IMR-90 (cell line): ENCODE measurements at regions not wholly inside any gene's neighbourhood (a gene's known extent, or its start where the extent isn't known, plus 50 kb on each side); places are given as distances from the start of the nearest gene placed in this dataset.

Experiments
- ATAC-seq: fragments of 200-7000 bp; cut with Tn5 transposase; 2 replicates; pipeline ENCODE4 v1.9.1; 2020; ENCODE audit warnings: low read depth, mild to moderate bottlenecking, moderate library complexity
- BruUV-seq: library from RNA; stranded (reverse); fragments of 400-500 nt; replicated peaks from 2 replicates; lab custom pipeline; 2021; lab: Mats Ljungman, UMichigan
- CTCF ChIA-PET: fragments of 300-600 bp; formaldehyde crosslinking; extraction: SDS; loops from one replicate; lab custom pipeline; 2021; ENCODE audit warnings: antibody characterized with exemption; lab: Yijun Ruan, JAX
- POLR2A ChIA-PET: fragments of 300-600 bp; sonication (Branson Sonifier 250); formaldehyde crosslinking; loops from one replicate; lab custom pipeline; 2022; ENCODE audit warnings: antibody characterized with exemption; ENCODE audit not compliant: unreplicated experiment; lab: Charles Lee
- DNase-seq: peaks from one replicate; pipeline ENCODE4 v3.0.0; 2013
- H2AFZ ChIP-seq: replicated peaks from 2 replicates; pipeline ENCODE3; 2013; ENCODE audit warnings: low read length, mild to moderate bottlenecking; ENCODE audit not compliant: poor library complexity
- H2AK5ac ChIP-seq: 2 replicates; pipeline ENCODE4 v1.6.1; 2013; ENCODE audit warnings: low read depth, low read length, inconsistent platforms
- H2AK9ac ChIP-seq: replicated peaks from 2 replicates; pipeline ENCODE3; 2013; ENCODE audit warnings: mild to moderate bottlenecking, low read depth, low read length, moderate library complexity; ENCODE audit not compliant: poor library complexity
- H2BK120ac ChIP-seq: 2 replicates; pipeline ENCODE4 v1.6.1; 2013; ENCODE audit warnings: low read depth, low read length, inconsistent platforms
- H2BK15ac ChIP-seq: 3 replicates; pipeline ENCODE4 v1.6.1; 2013; ENCODE audit warnings: low read depth, low read length, inconsistent platforms
- H2BK20ac ChIP-seq: 2 replicates; pipeline ENCODE4 v1.6.1; 2013; ENCODE audit warnings: low read depth, mild to moderate bottlenecking, inconsistent platforms, low read length, moderate library complexity
- H2BK5ac ChIP-seq: 2 replicates; pipeline ENCODE4 v1.6.1; 2013; ENCODE audit warnings: mild to moderate bottlenecking, low read depth, low read length, inconsistent platforms; ENCODE audit not compliant: poor library complexity, severe bottlenecking
- H3K14ac ChIP-seq: replicated peaks from 2 replicates; pipeline ENCODE4 v1.6.1; 2013; ENCODE audit warnings: low read depth, low read length, inconsistent platforms
- H3K18ac ChIP-seq: 2 replicates; pipeline ENCODE4 v1.6.1; 2013; ENCODE audit warnings: low read depth, low read length, control low read depth
- H3K23ac ChIP-seq: 2 replicates; pipeline ENCODE4 v1.6.1; 2013; ENCODE audit warnings: low read depth, low read length, inconsistent platforms
- H3K27ac ChIP-seq: 2 replicates; pipeline ENCODE4 v1.5.1; 2013; ENCODE audit warnings: mild to moderate bottlenecking, control low read depth, low read length; ENCODE audit not compliant: insufficient read depth
- H3K27me3 ChIP-seq: 2 replicates; pipeline ENCODE4 v1.6.1; 2013; ENCODE audit warnings: low read length; ENCODE audit not compliant: control insufficient read depth, insufficient read depth
- H3K36me3 ChIP-seq: 2 replicates; pipeline ENCODE4 v1.6.1; 2013; ENCODE audit warnings: low read length, mixed read lengths; ENCODE audit not compliant: control insufficient read depth, insufficient read depth
- H3K4ac ChIP-seq: 2 replicates; pipeline ENCODE4 v1.6.1; 2013; ENCODE audit warnings: low read depth, low read length, inconsistent platforms
- H3K4me1 ChIP-seq: 2 replicates; pipeline ENCODE4 v1.6.1; 2013; ENCODE audit warnings: low read length, mixed read lengths; ENCODE audit not compliant: control insufficient read depth, insufficient read depth
- H3K4me2 ChIP-seq: 2 replicates; pipeline ENCODE4 v1.6.1; 2013; ENCODE audit warnings: low read depth, mild to moderate bottlenecking, control low read depth, low read length, moderate library complexity
- H3K4me3 ChIP-seq: 2 replicates; pipeline ENCODE4 v1.5.1; 2013; ENCODE audit warnings: low read depth, mild to moderate bottlenecking, control low read depth, low read length, moderate library complexity; ENCODE audit not compliant: insufficient read depth
- H3K56ac ChIP-seq: 2 replicates; pipeline ENCODE4 v1.6.1; 2013; ENCODE audit warnings: low read length, inconsistent platforms; ENCODE audit not compliant: insufficient read depth; ENCODE audit errors: extremely low read depth
- H3K79me1 ChIP-seq, 2 experiments: 2 replicates each; pipeline ENCODE4 v1.6.1; 2013; ENCODE audit warnings: low read length in 2 of 2, inconsistent platforms in 1 of 2, low read depth in 1 of 2
- H3K9ac ChIP-seq: 2 replicates; pipeline ENCODE4 v1.6.1; 2013; ENCODE audit warnings: low read depth, low read length, control low read depth
- H3K9me1 ChIP-seq: 2 replicates; pipeline ENCODE4 v1.6.1; 2013; ENCODE audit warnings: low read length, inconsistent platforms; ENCODE audit not compliant: insufficient read depth
- H3K9me3 ChIP-seq: 2 replicates; pipeline ENCODE4 v1.6.1; 2013; ENCODE audit warnings: low read length; ENCODE audit not compliant: control insufficient read depth, insufficient read depth
- H4K20me1 ChIP-seq: 2 replicates; pipeline ENCODE4 v1.6.1; 2013; ENCODE audit warnings: low read length, inconsistent platforms; ENCODE audit not compliant: insufficient read depth
- H4K5ac ChIP-seq: 2 replicates; pipeline ENCODE4 v1.6.1; 2013; ENCODE audit warnings: mild to moderate bottlenecking, low read depth, low read length, control low read depth
- H4K8ac ChIP-seq, 2 experiments: 2 replicates each; pipeline ENCODE4 v1.6.1; 2013; ENCODE audit warnings: low read depth in 2 of 2, low read length in 2 of 2, control low read depth in 1 of 2, inconsistent platforms in 1 of 2
- H4K91ac ChIP-seq: 2 replicates; pipeline ENCODE4 v1.6.1; 2013; ENCODE audit warnings: low read depth, low read length, inconsistent platforms; ENCODE audit not compliant: insufficient read depth
- CEBPB ChIP-seq: IDR thresholded peaks from 2 replicates; pipeline ENCODE4 v1.6.1; 2012; ENCODE audit warnings: low read depth, low read length, improper control_type of control experiment
- MAZ ChIP-seq: IDR thresholded peaks from 2 replicates; pipeline ENCODE4 v1.6.1; 2012; ENCODE audit warnings: low read depth, mild to moderate bottlenecking, low read length, improper control_type of control experiment, moderate library complexity, borderline replicate concordance
- NFE2L2 ChIP-seq: fragments of 150-350 bp; IDR thresholded peaks from 2 replicates; pipeline ENCODE4 v1.6.1; 2016; ENCODE audit warnings: low read depth, mild to moderate bottlenecking, low read length
- USF2 ChIP-seq: fragments of 150-350 bp; IDR thresholded peaks from 2 replicates; pipeline ENCODE4 v1.6.1; 2017; ENCODE audit warnings: mild to moderate bottlenecking, antibody characterized with exemption, low read length, low read depth
- WGBS, 2 experiments: methylation state at CpG; one replicate each; pipeline versions ENCODE4 v1.1.5 to v1.1.7; 2013; ENCODE audit warnings: missing lambda C conversion rate in 2 of 2; ENCODE audit not compliant: insufficient read length in 1 of 2; ENCODE audit errors: extremely low coverage in 2 of 2; 5-methylcytosine and 5-hydroxymethylcytosine counted together
- dilution Hi-C: fragments of 300-500 bp; cut with HindIII; formaldehyde crosslinking; loops from one replicate; pipeline ENCODE4 v1.14.3; 2018; ENCODE audit warnings: low sequenced_read_pairs; ENCODE audit not compliant: unreplicated experiment
- in situ Hi-C: fragments of 300-500 bp; cut with MboI; formaldehyde crosslinking; loops from 3 replicates; pipeline ENCODE4 v1.14.3; 2019; ENCODE audit warnings: low sequenced_read_pairs, inconsistent platforms, mixed read lengths
- intact Hi-C: fragments of 100-400 bp; cut with micrococcal nuclease; formaldehyde crosslinking; loops from 2 replicates; pipeline ENCODE4 v1.10.0; 2022

DNA sequence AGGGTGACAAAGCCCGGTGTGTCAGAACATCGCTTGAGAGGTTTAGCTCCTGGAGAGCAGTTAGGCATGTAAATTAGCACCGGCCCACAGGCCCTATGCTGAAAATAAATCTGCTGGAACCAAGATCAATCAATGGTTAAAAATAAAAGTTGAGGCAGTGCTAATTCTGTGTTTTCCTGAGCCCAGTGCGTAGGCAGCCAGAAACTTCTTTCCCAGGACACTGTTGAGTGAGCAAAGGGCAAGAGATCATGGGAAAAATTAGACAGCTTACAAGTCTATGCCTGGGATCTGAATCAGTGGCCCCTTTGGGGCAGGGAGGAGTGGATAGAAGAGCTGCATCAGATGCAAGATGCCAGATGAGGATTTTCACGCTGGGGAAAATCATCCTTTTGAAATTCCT, 539.2 kb downstream of the BUD13 start:
- no peak overlapping the region for H2AK5ac ChIP-seq
- dilution Hi-C loops (no loop called here), in situ Hi-C loops (no loop called here), intact Hi-C loops (no loop called here)
- no peaks in the 10 kb centered on the region for H3K36me3 ChIP-seq
- no peak overlapping the region for H3K14ac ChIP-seq
- no peak overlapping the region for H3K4me2 ChIP-seq
- no peak overlapping the region for H2BK120ac ChIP-seq
- H2AK9ac ChIP-seq: no peak overlapping the region
- no peaks in the 10 kb centered on the region for H4K20me1 ChIP-seq
- ATAC-seq (no peak), DNase-seq (no peak)
- H3K9ac ChIP-seq: no peak overlapping the region
- POLR2A ChIA-PET: no interaction called here
- H4K8ac ChIP-seq: no peak overlapping the region
- no peak overlapping the region for H4K5ac ChIP-seq
- no peak for TF ChIP-seq USF2
- TF ChIP-seq NFE2L2: no peak
- TF ChIP-seq CEBPB: no peak
- TF ChIP-seq MAZ: no peak
- H2BK15ac ChIP-seq: no peak overlapping the region
- no peak overlapping the region for H2BK5ac ChIP-seq
- H4K91ac ChIP-seq: no peak overlapping the region
- H3K27me3 ChIP-seq: no peaks in the 10 kb centered on the region
- no peak overlapping the region for H3K27ac ChIP-seq
- no peak overlapping the region for H3K4ac ChIP-seq
- H3K23ac ChIP-seq: no peak overlapping the region
- BruUV-seq: no TSS peak
- H2AFZ ChIP-seq: no peak overlapping the region
- H3K56ac ChIP-seq: no peak overlapping the region
- H3K9me3 ChIP-seq: no peaks in the 10 kb centered on the region
- H3K4me3 ChIP-seq: no peak overlapping the region
- CTCF ChIA-PET: no interaction called here
- H3K79me1 ChIP-seq: no peaks in the 10 kb centered on the region
- no peaks in the 10 kb centered on the region for H3K9me1 ChIP-seq
- WGBS, 2 experiments: 20% methylated on average over 1 of the region's 5 CpGs; no CpG with 5 or more reads in 1 of the 2 experiments
- H2BK20ac ChIP-seq: no peak overlapping the region
- no peaks in the 10 kb centered on the region for H3K4me1 ChIP-seq
- H3K18ac ChIP-seq: no peak overlapping the region
